HG02678 (cell line): ENCODE measurements at regions not wholly inside any gene's neighbourhood (a gene's known extent, or its start where the extent isn't known, plus 50 kb on each side); places are given as distances from the start of the nearest gene placed in this dataset.
"Not testable (repeated sequence)": the region's sequence is repeated elsewhere in the genome, so short reads cannot be mapped to it uniquely, and the experiment has no call there.

ENCODE experiments used
- ATAC-seq: cut with Tn5 transposase; IDR thresholded peaks from one replicate; pipeline ENCODE4 v1.9.1; 2021; ENCODE audit warnings: mild to moderate bottlenecking, moderate library complexity; ENCODE audit not compliant: unreplicated experiment

- ATAC-seq: no peak
Observed at GRCh38 chr1:224061436-224061835, 52.5 kb upstream of the FBXO28 start.

- no peak for ATAC-seq
Observed at GRCh38 chr1:224059897-224060427, 53.9 kb upstream of the FBXO28 start.

- no peak for ATAC-seq
Observed at GRCh38 chr1:224058303-224058702, 55.6 kb upstream of the FBXO28 start.

GRCh38 chr1:224057461-224058199, 56.3 kb upstream of the FBXO28 start:
- ATAC-seq: no peak

- no peak for ATAC-seq
Observed at GRCh38 chr1:224054611-224055010, 59.3 kb upstream of the FBXO28 start.

- no peak for ATAC-seq
Observed at GRCh38 chr1:224054012-224054411, 59.9 kb upstream of the FBXO28 start.

- ATAC-seq: no peak
Observed at GRCh38 chr1:224053456-224053855, 60.5 kb upstream of the FBXO28 start.

- ATAC-seq: no peak
Observed at GRCh38 chr1:224052772-224053171, 61.1 kb upstream of the FBXO28 start.

- ATAC-seq: not testable (repeated sequence)
Observed at GRCh38 chr1:224051782-224052181, 62.1 kb upstream of the FBXO28 start.

GRCh38 chr1:224051086-224051406, 62.9 kb upstream of the FBXO28 start:
- no peak for ATAC-seq

GRCh38 chr1:224047538-224047937, 66.4 kb upstream of the FBXO28 start:
- no peak for ATAC-seq

- no peak for ATAC-seq
Observed at GRCh38 chr1:224045556-224045955, 68.4 kb upstream of the FBXO28 start.

GRCh38 chr1:224044420-224044819, 69.5 kb upstream of the FBXO28 start:
- no peak for ATAC-seq

- ATAC-seq: no peak
Observed at GRCh38 chr1:224042557-224043118, 71.3 kb upstream of the FBXO28 start.

GRCh38 chr1:224041032-224041431, 72.9 kb upstream of the FBXO28 start:
- ATAC-seq: no peak

GRCh38 chr1:224040423-224040822, 73.5 kb upstream of the FBXO28 start:
- ATAC-seq: not testable (repeated sequence)

GRCh38 chr1:224040006-224040405, 73.9 kb upstream of the FBXO28 start:
- not testable (repeated sequence) for ATAC-seq

- ATAC-seq: not testable (repeated sequence)
Observed at GRCh38 chr1:224038832-224039231, 75.1 kb upstream of the FBXO28 start.

GRCh38 chr1:224037362-224037761, 76.5 kb upstream of the FBXO28 start:
- ATAC-seq: not testable (repeated sequence)

- not testable (repeated sequence) for ATAC-seq
Observed at GRCh38 chr1:224032608-224033276, 81.2 kb upstream of the FBXO28 start.

- ATAC-seq: not testable (repeated sequence)
Observed at GRCh38 chr1:224031986-224032385, 81.9 kb upstream of the FBXO28 start.

GRCh38 chr1:224030257-224030656, 83.7 kb upstream of the FBXO28 start:
- ATAC-seq: not testable (repeated sequence)
